HG03460 (cell line): ENCODE measurements at regions not wholly inside any gene's neighbourhood (a gene's known extent, or its start where the extent isn't known, plus 50 kb on each side); places are given as distances from the start of the nearest gene placed in this dataset.
"Not testable (repeated sequence)": the region's sequence is repeated elsewhere in the genome, so short reads cannot be mapped to it uniquely, and the experiment has no call there.

Experiments used
- ATAC-seq: cut with Tn5 transposase; IDR thresholded peaks from one replicate; pipeline ENCODE4 v1.9.1; 2021; ENCODE audit not compliant: unreplicated experiment

GRCh38 chr4:129972257-129972656, 876.3 kb downstream of the C4orf33 start:
- no peak for ATAC-seq

DNA sequence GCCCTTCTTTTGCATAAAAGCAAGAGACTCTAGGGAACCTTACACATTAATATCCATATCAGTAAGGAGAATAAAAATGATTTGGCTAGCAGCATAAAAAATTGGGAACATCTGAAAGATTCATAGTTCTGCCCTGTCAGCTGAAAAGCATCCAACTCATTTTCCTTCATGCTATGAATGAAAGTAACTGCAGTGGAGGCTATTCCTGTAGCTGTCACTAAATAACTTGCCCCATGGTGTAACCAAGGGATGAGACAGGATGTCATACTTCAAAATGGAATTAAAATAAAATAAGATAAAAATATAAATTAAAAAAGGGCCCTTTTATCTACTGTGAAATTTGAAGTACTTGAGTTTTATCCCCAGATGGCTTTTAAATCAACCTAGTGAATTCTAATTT, 878.8 kb downstream of the C4orf33 start:
- no peak for ATAC-seq

- ATAC-seq: no peak
These were observed 882.4 kb downstream of the C4orf33 start for GRCh38 chr4:129978315-129978714.

- ATAC-seq: no peak
These were observed 893.0 kb downstream of the C4orf33 start for GRCh38 chr4:129988957-129989356.

DNA sequence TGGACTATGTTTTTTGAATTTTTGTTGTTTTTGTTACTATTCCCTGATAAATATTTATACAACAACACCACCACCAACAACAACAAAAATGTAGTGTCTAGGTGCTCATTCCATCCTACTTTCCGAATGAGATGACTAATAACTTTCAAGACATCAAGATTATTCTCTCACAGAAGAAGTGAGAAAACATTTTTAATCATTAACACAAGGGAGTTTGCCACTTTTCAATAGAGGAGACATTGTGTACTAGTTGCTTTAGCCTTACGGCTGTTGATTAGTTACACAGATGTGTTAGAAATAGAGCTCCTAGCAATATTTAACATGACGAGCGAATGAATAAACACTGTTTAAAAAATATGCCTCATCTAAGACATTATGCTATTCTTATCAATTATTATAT, 898.8 kb downstream of the C4orf33 start:
- peak; percentile 84 for ATAC-seq

DNA sequence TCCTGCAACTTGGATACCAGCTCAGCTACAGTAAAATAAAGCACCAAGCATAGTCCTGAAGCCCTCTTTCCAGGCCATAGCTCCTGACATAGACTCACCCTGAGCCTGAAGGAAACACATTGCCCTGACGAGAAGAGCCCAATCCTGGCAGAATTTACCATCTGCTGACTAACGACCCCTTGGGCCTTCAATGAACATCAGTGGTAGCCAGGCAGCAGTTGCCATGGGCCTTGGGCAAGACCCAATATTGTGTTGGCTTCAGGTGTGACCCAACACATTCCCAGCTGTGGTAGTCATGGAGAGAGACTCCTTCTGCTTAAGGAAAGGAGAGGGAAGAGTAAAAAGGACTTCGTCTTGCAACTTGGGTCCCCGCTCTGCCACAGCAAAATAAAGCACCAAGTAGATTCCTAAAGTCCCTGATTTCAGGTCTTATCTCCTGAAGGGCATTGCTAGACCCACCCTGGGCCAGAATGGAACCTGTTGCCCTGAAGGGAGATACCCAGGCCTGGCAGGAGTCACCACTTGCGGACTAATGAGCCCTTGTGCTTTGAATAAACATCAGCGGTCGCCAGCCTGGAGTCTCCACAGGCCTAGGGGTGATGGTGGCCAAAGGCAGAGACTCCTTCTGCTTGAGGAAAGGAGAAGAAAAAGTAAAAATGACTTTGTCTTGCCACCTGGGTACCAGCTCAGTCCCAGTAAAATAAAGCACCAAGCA, 902.6 kb downstream of the C4orf33 start:
- no peak for ATAC-seq

DNA sequence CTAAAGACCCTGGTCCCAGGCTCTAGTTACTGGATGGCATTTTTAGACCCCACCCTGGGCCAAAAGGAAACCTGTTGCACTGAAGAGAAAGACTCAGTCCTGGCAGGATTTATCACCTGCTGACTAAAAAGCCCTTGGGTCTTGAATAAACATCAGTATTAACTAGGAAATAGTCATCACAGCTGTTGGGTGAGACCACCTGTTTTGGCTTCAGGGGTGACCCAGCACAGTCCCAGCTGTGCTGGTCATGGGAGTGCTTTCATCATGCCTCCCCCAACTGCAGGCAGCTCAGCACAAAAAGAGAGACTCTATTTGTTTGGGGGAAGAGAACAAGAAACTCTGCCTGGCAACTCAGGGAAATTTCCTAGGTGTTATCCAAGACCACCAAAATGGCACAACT, 903.2 kb downstream of the C4orf33 start:
- ATAC-seq: no peak

GRCh38 chr4:130008461-130008860, 912.5 kb downstream of the C4orf33 start:
- no peak for ATAC-seq

DNA sequence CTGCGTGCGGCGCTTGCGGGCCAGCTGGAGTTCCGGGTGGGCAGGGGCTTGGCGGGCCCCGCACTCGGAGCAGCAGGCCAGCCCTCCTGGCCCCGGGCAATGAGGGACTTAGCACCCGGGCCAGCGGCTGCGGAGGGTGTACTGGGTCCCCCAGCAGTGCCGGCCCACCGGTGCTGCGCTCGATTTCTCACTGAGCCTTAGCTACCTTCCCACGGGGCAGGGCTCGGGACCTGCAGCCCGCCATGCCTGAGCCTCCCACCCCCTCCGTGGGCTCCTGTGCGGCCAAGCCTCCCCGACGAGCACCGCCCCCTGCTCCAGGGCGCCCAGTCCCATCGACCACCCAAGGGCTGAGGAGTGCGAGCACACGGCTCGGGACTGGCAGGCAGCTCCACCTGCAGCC, 916.9 kb downstream of the C4orf33 start:
- ATAC-seq: not testable (repeated sequence)

- ATAC-seq: no peak
These were observed 925.8 kb downstream of the C4orf33 start for GRCh38 chr4:130021706-130022105.

DNA sequence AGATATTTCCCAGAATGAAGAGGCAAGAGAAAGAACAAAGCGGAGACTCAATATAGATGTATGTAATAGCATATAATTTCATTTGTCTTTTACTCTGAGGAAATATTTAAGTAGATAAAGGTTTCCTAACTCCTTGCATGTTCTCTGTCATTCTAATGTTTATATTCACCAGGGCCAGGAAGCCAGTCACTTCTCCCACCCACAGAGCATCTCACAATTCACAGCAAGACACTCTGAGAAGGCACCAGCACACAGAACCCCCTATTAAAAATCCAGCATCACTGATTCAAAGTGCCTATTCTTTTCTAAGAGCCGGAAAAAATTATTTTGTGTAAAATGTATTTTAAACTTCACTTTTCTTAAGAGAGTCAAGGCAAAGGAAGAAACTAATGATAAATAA, 927.1 kb downstream of the C4orf33 start:
- ATAC-seq: no peak

DNA sequence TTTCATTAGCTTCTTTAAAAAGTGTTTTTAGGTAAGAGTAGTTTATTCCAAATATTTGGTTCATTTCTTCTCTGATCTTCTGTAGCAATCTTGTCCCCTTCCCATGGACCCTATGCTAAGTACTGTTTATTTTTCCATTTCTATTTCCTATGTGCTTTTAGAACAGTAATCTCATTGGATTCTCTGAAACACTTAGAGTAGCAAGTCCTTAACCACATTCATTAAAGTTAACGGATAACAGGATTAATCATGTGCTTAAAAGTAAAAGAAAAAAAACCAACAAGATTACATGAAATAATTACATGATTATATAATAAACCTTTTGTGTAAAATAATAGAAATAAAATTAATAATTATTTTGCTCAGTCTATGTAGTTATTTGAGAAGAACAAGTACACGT, 929.7 kb downstream of the C4orf33 start:
- no peak for ATAC-seq

GRCh38 chr4:130026185-130026584, 930.2 kb downstream of the C4orf33 start:
- no peak for ATAC-seq

DNA sequence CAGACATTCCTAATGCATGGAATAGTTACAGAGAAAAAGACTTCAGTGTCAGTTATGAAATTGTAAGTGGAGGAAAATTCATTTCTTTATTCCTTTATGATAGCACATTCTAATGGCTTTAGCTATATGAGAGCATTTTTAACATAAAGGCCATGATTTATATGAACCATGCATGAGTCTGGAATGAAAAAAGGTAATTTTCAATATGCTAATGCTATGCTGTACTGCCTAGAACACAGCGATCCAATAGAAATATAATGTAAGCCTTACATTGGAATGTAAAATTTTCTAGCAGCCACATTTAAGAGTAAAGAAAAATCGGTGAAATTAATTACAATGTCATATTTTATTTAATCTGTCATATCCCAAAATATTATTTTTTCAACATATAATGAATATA, 932.0 kb downstream of the C4orf33 start:
- ATAC-seq: no peak

DNA sequence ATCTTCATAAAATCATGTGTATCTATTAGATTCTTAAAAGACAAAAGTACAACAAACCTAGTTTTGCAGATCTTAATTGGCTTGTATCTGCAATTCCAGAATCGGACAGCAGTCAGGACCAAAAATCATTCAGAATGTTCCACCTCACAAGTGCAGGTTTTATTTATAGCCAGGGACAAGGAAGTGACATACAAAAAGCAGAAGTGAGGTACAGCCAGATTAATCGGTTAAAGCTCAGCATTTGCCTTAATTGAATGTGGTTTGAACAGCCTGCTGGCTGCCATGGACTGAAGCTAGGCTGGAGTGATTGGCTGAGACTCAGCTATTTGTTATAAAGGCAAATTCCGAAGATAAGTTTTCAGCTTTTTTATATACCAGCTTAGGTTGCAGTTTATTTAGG, 932.6 kb downstream of the C4orf33 start:
- ATAC-seq: peak; percentile 85

DNA sequence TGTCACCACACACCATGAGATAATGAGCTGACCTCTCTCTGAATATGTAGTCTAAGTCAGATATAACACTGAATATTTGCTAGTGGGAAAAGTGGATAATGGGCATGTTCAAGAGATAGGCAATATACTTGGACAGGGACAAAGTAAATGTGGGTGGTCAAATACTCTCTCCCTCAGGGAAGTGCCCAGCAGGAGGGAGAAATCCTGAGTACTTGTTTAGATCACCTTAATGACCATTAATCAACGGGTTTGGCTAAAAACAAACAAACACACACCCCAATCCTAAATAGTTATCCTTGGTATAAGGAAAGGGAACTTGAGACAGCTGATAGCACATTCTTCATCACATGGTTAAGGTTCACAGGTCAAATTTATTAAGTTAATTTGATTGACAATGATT, 933.5 kb downstream of the C4orf33 start:
- no peak for ATAC-seq

- no peak for ATAC-seq
These were observed 935.9 kb downstream of the C4orf33 start for GRCh38 chr4:130031858-130032257.

DNA sequence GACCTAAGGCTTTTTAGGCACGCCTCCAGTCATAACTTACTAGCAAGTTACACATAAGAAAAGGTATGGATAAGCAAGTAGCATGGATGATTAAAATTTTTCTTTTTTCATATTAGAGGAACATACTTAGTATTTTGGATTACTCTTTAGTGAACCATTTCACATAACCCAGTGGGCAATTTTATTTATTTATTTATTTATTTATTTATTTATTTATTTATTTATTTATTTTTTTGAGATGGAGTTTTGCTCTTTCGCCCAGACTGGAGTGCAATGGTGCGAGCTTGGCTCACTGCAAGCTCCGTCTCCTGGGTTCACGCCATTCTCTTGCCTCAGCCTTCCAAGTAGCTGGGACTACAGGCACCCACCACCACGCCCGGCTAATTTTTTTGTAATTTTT, 937.7 kb downstream of the C4orf33 start:
- not testable (repeated sequence) for ATAC-seq

GRCh38 chr4:130034876-130035275, 938.9 kb downstream of the C4orf33 start:
- no peak for ATAC-seq

GRCh38 chr4:130035391-130035790, 939.4 kb downstream of the C4orf33 start:
- ATAC-seq: no peak

- not testable (repeated sequence) for ATAC-seq
These were observed 941.9 kb downstream of the C4orf33 start for GRCh38 chr4:130037866-130038265.

DNA sequence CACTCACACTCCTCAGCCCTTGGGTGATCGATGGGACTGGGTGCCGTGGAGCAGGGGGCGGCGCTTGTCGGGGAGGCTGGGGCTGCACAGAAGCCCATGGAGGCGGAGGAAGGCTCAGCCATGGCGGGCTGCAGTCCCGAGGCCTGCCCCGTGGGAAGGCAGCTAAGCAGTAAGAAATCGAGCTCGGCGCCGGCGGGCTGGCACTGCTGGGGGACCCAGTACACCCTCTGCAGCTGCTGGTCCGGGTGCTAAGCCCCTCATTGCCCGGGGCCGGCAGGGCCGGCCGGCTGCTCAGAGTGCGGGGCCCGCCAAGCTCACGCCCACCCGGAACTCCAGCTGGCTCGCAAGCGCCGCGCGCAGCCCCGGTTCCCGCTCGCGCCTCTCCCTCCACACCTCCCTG, 942.6 kb downstream of the C4orf33 start:
- ATAC-seq: not testable (repeated sequence)

- peak; percentile 90 for ATAC-seq
These were observed 947.8 kb downstream of the C4orf33 start for GRCh38 chr4:130043732-130044160.
